IPS-NIHi7 (cell line): ENCODE measurements at regions not wholly inside any gene's neighbourhood (a gene's known extent, or its start where the extent isn't known, plus 50 kb on each side); places are given as distances from the start of the nearest gene placed in this dataset.

ENCODE experiments used
- DNase-seq: peaks from one replicate; pipeline ENCODE4 v3.0.0; 2012; ENCODE audit warnings: mixed read lengths; ENCODE audit errors: extremely low spot score

GRCh38 chr5:8239198-8239597 is 370.2 kb downstream of the MTRR start:
- no peak for DNase-seq

GRCh38 chr5:8239646-8240045 is 370.7 kb downstream of the MTRR start:
- DNase-seq: no peak

DNA sequence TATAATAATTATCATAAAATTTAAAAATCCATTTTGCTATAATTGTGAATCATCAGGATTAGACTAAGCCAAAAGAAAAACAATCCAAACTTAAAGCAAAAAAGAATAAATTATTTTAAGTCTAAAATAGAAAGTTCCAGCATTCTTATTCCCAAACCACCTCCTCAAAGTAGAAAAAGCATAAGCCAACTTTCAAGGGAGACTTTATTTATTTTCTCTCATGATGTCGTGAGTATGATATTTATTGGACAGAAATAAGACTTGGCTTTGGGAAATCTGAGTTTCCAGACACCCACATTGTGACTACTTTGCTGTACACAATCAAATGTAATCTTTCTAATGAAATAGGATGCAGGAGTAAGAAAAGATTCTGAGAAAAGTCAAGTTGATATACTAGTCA is 372.1 kb downstream of the MTRR start:
- no peak for DNase-seq

GRCh38 chr5:8241558-8241957 is 372.6 kb downstream of the MTRR start:
- DNase-seq: no peak

DNA sequence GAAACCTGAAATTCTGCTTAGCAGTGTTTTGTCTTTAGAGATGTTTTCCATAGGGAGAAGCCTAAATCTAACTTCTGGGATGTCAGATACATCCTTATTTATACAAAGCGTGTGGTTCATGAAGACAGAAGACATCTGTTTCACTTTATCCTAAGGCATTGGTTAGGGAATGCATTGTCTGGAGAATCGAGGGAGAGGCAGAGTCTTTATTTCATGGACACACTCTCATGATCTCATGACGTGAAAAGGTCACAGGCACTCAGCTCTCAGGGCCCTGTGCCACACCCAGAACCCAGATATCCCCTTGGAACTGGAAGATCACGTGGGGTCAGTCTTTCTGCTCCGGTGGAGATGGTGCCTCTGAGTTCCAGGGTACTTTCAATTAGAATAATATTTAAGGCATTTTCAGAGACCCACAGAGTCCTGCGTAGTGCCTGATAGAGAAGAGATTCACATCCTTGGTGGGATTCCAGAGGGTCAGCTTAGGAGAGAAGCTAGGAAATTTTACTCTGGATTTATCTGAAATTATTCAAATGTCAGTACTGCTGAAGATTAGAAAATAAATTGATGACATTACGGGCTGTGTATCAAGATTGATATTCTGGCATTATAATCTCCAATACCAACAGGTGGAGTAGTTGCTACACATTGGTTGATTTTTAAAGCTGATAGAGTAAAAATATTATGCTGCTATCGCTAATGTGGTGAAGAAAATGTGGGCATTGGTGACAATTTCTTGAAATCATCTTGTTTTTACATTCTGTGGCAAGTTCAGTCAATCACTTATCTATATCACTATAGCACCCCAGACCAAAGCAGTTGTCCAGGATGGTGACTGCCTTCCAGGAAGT is 378.3 kb downstream of the MTRR start:
- DNase-seq: no peak

DNA sequence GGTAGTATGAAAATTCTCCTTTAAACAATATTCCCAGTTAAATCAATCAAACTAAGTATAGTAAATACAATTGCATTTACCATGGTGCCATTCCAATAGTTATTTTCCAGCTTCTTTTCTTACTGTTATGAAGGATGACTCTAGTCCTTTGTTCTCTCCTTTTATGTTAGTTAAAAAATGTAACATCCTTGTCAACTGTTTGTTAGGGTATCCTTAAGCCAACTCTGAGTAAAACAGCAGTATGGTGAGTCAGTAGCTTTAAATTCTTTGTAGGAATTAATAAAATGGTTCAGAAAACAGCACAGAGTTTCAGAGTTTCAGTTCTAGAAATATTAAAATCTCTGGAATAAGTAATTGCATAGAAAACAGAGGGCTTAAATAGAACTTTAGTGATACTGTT is 384.4 kb downstream of the MTRR start:
- no peak for DNase-seq

DNA sequence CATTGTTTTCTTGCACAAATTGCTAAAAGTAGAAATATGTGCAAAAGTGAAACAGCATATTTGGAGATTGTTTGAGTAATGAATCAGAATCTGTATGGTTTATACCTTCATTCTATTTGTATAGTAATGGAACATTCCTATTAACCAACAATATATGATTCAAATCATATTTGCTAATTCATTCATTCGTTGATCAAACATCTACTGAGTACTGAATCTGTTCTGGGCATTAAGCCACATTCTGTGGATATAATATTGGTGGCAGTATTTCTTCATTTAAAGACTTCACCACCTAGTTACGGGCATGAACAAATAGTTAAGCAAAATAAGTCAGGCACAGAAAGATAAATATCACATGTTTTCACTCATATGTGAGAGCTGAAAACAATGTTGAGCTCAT is 385.7 kb downstream of the MTRR start:
- DNase-seq: no peak

GRCh38 chr5:8258801-8259200 is 389.9 kb downstream of the MTRR start:
- DNase-seq: no peak

GRCh38 chr5:8270246-8270645 is 401.3 kb downstream of the MTRR start:
- DNase-seq: no peak

DNA sequence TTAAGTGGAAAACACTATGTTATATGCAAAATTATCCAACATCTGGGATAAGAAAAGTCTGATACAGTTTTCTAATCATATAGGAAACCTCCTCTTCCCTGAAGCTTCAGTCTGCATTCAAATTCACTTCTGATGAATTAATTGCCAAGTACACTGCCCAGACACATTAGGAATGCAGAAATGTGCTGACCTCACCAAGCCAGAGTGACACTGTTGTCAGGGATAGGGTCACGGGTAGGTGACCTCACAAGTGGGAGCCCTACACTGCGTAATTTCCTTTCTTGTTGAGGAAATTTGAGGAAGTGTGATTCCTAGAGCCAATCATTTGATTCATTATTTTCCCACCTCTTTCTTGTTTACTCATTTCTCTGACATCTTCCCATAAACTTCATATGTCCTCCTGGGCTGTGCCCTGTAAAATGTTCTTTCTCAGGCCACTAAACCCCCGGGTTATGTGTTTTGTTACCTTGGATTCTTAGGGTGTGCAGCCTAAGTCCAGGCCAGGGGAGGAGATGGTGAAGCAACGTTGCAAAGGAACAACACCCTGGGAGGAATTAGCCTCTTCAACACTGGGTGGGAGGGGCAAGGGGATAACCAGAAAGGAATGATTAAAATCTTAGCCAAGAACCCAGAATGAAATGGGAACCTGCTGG is 411.9 kb downstream of the MTRR start:
- DNase-seq: no peak

- DNase-seq: no peak
These were observed 419.4 kb downstream of the MTRR start for GRCh38 chr5:8288334-8288733.

DNA sequence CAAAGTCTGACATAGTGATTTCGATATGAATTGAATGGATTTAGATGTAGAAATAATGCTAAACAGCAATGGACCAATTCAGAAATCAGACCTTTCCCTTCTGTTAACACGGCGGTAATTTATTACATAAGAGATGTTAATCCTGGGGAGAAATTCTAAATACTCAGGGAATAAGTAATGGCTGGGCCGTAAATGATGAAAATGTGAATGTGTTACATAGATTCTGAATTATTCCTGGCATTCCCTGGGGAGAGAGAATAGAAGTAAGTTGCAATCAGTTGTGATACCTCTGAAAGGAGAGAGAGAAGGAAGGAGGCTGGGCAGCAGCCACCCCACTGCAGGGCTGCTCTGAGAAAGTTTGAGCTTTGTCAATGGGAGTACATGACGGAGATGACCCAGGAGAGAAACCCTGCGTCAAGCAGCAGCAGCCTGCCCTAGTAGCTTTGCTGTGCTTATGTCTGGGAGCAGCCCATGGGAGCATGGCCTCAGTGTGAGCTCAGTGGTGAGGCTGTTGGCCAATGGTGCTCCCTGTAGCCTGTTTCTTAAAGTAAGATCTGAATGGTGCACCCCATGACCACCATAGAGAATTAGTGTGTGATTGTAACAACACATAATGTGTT is 420.1 kb downstream of the MTRR start:
- DNase-seq: no peak

GRCh38 chr5:8289779-8290178 is 420.8 kb downstream of the MTRR start:
- DNase-seq: no peak

DNA sequence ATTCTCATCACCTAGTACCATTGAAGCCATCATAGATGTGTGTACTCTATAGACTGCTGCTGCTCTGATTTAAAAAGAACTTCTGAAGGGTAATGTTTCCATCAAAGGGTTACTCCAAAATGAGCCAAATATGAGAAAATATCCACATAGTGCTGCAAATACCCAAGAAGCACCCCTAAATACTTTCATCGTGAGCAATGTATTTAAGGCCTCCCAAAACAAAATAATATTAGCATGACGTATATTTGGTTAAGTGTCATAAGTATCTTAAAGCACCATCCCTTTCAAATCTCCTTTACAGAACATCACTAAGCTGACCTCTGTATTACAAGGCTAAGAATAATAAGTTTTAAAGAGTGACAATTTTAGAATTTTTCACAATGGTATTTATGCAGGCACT is 421.8 kb downstream of the MTRR start:
- DNase-seq: no peak

DNA sequence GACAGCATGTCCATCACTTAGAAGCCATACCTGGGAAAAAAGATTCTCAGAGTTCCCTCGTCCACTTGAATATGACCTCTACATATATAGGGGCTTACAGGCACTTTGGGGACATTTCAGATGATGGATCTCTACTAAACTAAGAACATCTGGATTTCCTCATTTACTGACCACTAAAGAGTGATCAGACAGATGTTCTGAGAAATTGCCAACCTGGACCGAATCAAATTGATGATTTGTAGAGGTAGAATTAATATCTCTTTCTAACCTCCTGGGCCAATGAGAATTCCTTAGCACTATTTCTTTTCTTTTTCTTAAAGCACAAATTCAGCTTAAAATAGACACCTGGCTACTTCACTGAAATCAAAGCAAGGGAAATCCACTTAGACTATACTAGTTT is 422.7 kb downstream of the MTRR start:
- DNase-seq: no peak

GRCh38 chr5:8295141-8295540 is 426.2 kb downstream of the MTRR start:
- DNase-seq: no peak

GRCh38 chr5:8299716-8300115 is 430.8 kb downstream of the MTRR start:
- DNase-seq: no peak

DNA sequence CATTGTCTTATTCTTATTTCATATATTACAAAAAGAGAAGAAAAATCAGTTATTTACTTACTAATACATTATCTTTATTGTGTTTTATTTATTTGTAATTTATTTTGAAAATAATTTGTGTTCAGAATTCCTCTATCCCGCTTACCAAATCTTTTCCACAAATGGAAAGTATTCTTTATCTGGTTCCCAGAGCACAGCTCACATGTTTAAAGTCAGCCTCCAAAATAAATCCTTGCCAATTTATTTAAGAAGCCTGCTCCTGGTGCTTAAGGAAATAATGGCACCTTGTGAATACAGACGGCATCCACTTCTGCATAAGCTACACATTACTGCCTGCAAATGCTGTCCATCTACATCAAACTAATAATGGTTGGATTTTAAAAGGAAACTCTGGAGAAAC is 435.4 kb downstream of the MTRR start:
- no peak for DNase-seq

DNA sequence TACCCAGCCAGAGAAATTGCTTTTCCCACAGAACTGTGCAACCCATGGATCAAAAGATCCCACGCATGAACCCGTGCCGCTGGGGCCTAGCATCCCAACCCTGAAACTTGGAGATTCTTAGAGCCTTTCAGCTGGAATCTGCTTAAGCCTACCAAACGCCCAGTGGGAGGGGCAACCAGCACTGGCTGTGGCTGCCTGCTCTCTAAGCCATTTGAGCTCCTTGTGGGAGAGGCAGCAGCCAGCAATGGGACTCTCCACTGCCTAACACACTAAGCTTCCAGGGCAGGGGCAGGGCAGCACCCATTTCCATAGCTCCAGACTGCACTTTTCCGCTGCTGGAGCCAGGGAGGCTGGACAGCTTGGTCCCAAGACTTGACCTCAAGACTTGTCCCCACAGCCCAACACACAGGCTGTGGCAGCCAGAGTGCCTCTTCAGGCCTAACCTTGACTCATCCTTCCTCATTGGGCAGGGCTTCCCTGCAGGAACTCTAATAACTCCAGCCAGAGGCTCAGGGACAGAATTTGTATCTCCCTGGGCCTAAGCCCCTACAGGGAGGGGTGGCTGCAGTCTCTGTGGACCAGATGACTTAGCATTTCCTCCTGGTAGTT is 437.4 kb downstream of the MTRR start:
- no peak for DNase-seq

DNA sequence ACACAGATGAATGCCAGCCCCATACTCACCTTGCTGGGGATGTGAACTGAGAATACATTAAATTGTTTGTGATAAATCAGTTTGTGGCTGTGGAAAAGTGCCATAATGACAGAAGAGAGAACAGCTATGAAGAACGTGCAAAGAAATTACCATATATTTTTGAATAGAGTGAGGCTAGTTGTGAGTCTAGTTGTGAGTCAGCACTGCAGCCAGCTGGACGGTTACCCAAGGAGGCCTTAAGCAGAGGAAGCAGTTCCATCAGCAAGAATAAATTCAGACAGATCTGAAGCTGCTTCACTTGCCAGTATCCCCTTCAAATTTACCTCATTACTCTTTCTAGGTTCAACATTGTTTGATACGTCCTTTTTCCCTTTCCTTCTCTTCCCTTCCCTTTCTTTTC is 446.0 kb downstream of the MTRR start:
- no peak for DNase-seq

GRCh38 chr5:8316608-8317280 is 447.8 kb downstream of the MTRR start:
- peak; percentile 48 for DNase-seq

- no peak for DNase-seq
These were observed 448.4 kb downstream of the MTRR start for GRCh38 chr5:8317335-8317734.
